KMS-11 (cell line): ENCODE measurements at regions not wholly inside any gene's neighbourhood (a gene's known extent, or its start where the extent isn't known, plus 50 kb on each side); places are given as distances from the start of the nearest gene placed in this dataset.

Experiments
- H2AFZ ChIP-seq: fragments of 200-600 bp; sonication (generic); 2 replicates; pipeline ENCODE4 v1.6.1; 2016; ENCODE audit warnings: antibody characterized with exemption, mixed run types, low read depth
- H3K27ac ChIP-seq: fragments of 200-600 bp; sonication (generic); 2 replicates; pipeline ENCODE4 v1.6.1; 2016; ENCODE audit warnings: mild to moderate bottlenecking, mixed run types
- H3K27me3 ChIP-seq: fragments of 200-600 bp; sonication (generic); 2 replicates; pipeline ENCODE4 v1.6.1; 2017; ENCODE audit warnings: mild to moderate bottlenecking, low read depth, mixed run types, moderate library complexity; ENCODE audit not compliant: insufficient read depth
- H3K36me3 ChIP-seq: fragments of 200-600 bp; sonication (generic); 2 replicates; pipeline ENCODE4 v1.6.1; 2017; ENCODE audit warnings: mild to moderate bottlenecking, mixed run types; ENCODE audit not compliant: insufficient read depth
- H3K4me1 ChIP-seq: fragments of 200-600 bp; sonication (generic); 2 replicates; pipeline ENCODE4 v1.6.1; 2016; ENCODE audit warnings: mild to moderate bottlenecking, low read depth, mixed run types; ENCODE audit not compliant: poor library complexity, severe bottlenecking
- H3K4me2 ChIP-seq: fragments of 200-600 bp; sonication (generic); 2 replicates; pipeline ENCODE4 v1.7.0; 2016; ENCODE audit warnings: mild to moderate bottlenecking, mixed run types
- H3K4me3 ChIP-seq: fragments of 200-600 bp; sonication (generic); IDR thresholded peaks from 2 replicates; pipeline ENCODE4 v1.6.1; 2017; ENCODE audit warnings: low read depth, low read length, mixed read lengths; ENCODE audit not compliant: insufficient read depth
- H3K79me2 ChIP-seq: fragments of 200-600 bp; sonication (generic); 2 replicates; pipeline ENCODE4 v1.6.1; 2016; ENCODE audit warnings: low read depth, mixed run types; ENCODE audit not compliant: insufficient read depth
- H3K9ac ChIP-seq: fragments of 200-600 bp; sonication (generic); 2 replicates; pipeline ENCODE4 v1.6.1; 2016; ENCODE audit warnings: mild to moderate bottlenecking, mixed run types
- H4K20me1 ChIP-seq: fragments of 200-600 bp; sonication (generic); 2 replicates; pipeline ENCODE4 v1.6.1; 2016; ENCODE audit warnings: mild to moderate bottlenecking, mixed run types; ENCODE audit not compliant: insufficient read depth
- TF ChIP-seq, protein P1 (sequence below): fragments of 200-600 bp; sonication (generic); conservative IDR thresholded peaks from 2 replicates; pipeline ENCODE4 v1.6.1; 2017; ENCODE audit warnings: low read depth, mild to moderate bottlenecking, antibody characterized with exemption, low read length, moderate library complexity, mixed read lengths

DNA sequence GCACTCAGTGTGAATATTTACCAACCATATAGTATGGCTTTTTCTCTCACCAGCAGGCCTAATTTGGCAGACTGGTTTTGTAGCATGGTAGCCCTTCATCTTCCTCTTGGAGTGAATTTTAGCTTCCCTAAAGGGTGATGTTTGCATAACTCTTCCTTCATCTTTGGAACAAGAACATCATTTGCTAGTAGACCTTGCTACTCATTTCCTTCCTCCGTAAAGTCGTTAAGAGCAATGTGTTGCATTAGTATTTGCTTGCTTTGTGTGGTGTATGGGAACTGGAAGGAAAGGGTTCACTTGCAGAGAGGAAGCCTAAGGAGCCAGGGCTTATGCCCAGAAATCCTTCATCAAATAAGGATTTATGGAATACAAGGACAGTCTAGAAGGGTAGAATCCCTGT lies 50.2 kb upstream of the PGRMC2 start:
- H3K4me2 ChIP-seq = no peak overlapping the region
- no peak overlapping the region for H2AFZ ChIP-seq
- TF ChIP-seq, protein P1, sequence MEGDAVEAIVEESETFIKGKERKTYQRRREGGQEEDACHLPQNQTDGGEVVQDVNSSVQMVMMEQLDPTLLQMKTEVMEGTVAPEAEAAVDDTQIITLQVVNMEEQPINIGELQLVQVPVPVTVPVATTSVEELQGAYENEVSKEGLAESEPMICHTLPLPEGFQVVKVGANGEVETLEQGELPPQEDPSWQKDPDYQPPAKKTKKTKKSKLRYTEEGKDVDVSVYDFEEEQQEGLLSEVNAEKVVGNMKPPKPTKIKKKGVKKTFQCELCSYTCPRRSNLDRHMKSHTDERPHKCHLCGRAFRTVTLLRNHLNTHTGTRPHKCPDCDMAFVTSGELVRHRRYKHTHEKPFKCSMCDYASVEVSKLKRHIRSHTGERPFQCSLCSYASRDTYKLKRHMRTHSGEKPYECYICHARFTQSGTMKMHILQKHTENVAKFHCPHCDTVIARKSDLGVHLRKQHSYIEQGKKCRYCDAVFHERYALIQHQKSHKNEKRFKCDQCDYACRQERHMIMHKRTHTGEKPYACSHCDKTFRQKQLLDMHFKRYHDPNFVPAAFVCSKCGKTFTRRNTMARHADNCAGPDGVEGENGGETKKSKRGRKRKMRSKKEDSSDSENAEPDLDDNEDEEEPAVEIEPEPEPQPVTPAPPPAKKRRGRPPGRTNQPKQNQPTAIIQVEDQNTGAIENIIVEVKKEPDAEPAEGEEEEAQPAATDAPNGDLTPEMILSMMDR = no peak

More for the DNA sequence above, 50.2 kb upstream of the PGRMC2 start:
- Histone ChIP-seq H3K4me1 (no peaks in the 10 kb centered on the region), H3K27me3 (no peaks in the 10 kb centered on the region), H3K27ac (no peak overlapping the region), H3K4me3 (no peak overlapping the region), H3K36me3 (no peaks in the 10 kb centered on the region), H4K20me1 (no peaks in the 10 kb centered on the region), H3K9ac (no peak overlapping the region), H3K79me2 (no peaks in the 10 kb centered on the region)
